HL-60 (cell line): ENCODE measurements at regions not wholly inside any gene's neighbourhood (a gene's known extent, or its start where the extent isn't known, plus 50 kb on each side); places are given as distances from the start of the nearest gene placed in this dataset.

Source experiments
- DNase-seq, 2 experiments: peaks; one replicate each; pipeline ENCODE4 v3.0.0-alpha.2; 2010 to 2020; ENCODE audit warnings: low read depth in 1 of 2, low spot score in 1 of 2
- H3K27ac ChIP-seq: fragments of 250-450 bp; sonication (Bioruptor Pico); replicated peaks from 2 replicates; pipeline ENCODE4 v1.5.1; 2020; ENCODE audit warnings: mild to moderate bottlenecking, moderate library complexity
- H3K27me3 ChIP-seq: fragments of 250-450 bp; sonication (Bioruptor Pico); 2 replicates; pipeline ENCODE4 v1.5.1; 2021; ENCODE audit warnings: mild to moderate bottlenecking, moderate library complexity; ENCODE audit not compliant: insufficient read depth, poor library complexity, severe bottlenecking
- H3K4me3 ChIP-seq: replicated peaks from 2 replicates; pipeline ENCODE4 v1.5.1; 2011; ENCODE audit warnings: mild to moderate bottlenecking, control low read depth, low read length; ENCODE audit not compliant: insufficient read depth
- CTCF ChIP-seq: IDR thresholded peaks from one replicate; pipeline ENCODE4 v1.5.1; 2011; ENCODE audit warnings: low read length, control low read depth, inconsistent platforms; ENCODE audit not compliant: insufficient read depth
- GABPA ChIP-seq: IDR thresholded peaks from 2 replicates; pipeline ENCODE4 v1.6.1; 2012; ENCODE audit warnings: low read depth
- POLR2AphosphoS5 ChIP-seq: IDR thresholded peaks from 2 replicates; pipeline ENCODE4 v1.6.1; 2012; ENCODE audit warnings: low read depth
- REST ChIP-seq: IDR thresholded peaks from 2 replicates; pipeline ENCODE4 v1.6.1; 2012; ENCODE audit warnings: low read depth; ENCODE audit not compliant: insufficient replicate concordance
- SPI1 ChIP-seq: IDR thresholded peaks from 2 replicates; pipeline ENCODE4 v1.6.1; 2012; ENCODE audit warnings: low read depth, mild to moderate bottlenecking, borderline replicate concordance

GRCh38 chr6:50927800-50928199 lies 109.1 kb downstream of the TFAP2B start:
- no peaks in the 10 kb centered on the region for H3K27me3 ChIP-seq
- no peak overlapping the region for H3K4me3 ChIP-seq
- DNase-seq = no peak
- TF ChIP-seq GABPA = no peak
- no peak for TF ChIP-seq CTCF
- no peak for TF ChIP-seq REST
- no peak overlapping the region for H3K27ac ChIP-seq

GRCh38 chr6:50929323-50929722 lies 110.7 kb downstream of the TFAP2B start:
- Histone ChIP-seq H3K27me3 (no peaks in the 10 kb centered on the region), H3K4me3 (no peak overlapping the region), H3K27ac (no peak overlapping the region)
- TF ChIP-seq REST (no peak), SPI1 (no peak), CTCF (no peak), POLR2AphosphoS5 (no peak), GABPA (no peak)
- no peak for DNase-seq

- H3K27ac ChIP-seq = no peak overlapping the region
- TF ChIP-seq SPI1 (no peak), REST (no peak), CTCF (no peak), POLR2AphosphoS5 (no peak), GABPA (no peak)
- no peaks in the 10 kb centered on the region for H3K27me3 ChIP-seq
- no peak overlapping the region for H3K4me3 ChIP-seq
- DNase-seq = no peak
These were observed 116.8 kb downstream of the TFAP2B start for GRCh38 chr6:50935442-50935841.
